ENCODE measurements at regions not wholly inside any gene's neighbourhood (a gene's known extent, or its start where the extent isn't known, plus 50 kb on each side); places are given as distances from the start of the nearest gene placed in this dataset.
A peak's percentile ranks its signal among the peaks of the same experiment; 100 is the strongest.

- Histone ChIP-seq H3K4me3 (ENCODE audit: low read length) (no peak overlapping the region), H3K27me3 (ENCODE audit: control insufficient read depth in 2 of 2, insufficient read depth in 2 of 2, low read length in 2 of 2) (no peaks in the 10 kb centered on the region), H3K36me3 (ENCODE audit: control insufficient read depth in 2 of 3, insufficient read depth in 3 of 3, low read length in 3 of 3) (no peaks in the 10 kb centered on the region), H3K9me3 (ENCODE audit: control insufficient read depth in 2 of 3, low read length in 3 of 3) (no peaks in the 10 kb centered on the region), H3K4me1 (ENCODE audit: control insufficient read depth in 2 of 2, insufficient read depth in 2 of 2, low read length in 2 of 2) (no peaks in the 10 kb centered on the region), H3K27ac (ENCODE audit: low read depth, low read length) (no peak overlapping the region)
- POLR2A ChIA-PET = no interaction called here
- no peaks in the 10 kb centered on the region for H3K36me3 Mint-ChIP-seq
- H3K4me3 Mint-ChIP-seq = no peak overlapping the region
- DNase-seq (no peak), ATAC-seq (no peak)
- H3K9me3 Mint-ChIP-seq = no peaks in the 10 kb centered on the region
- H3K27ac Mint-ChIP-seq = peak overlapping the region in 1 of 9 donors; percentile 5
- H3K4me1 Mint-ChIP-seq = peaks cover 0 to 4% (median 0%) of the 10 kb centered on the region in 7 donors
- CTCF ChIA-PET = no interaction called here
- intact Hi-C loops (cut with micrococcal nuclease) = no loop called here
- H3K27me3 Mint-ChIP-seq = peaks cover 0 to 61% (median 10%) of the 10 kb centered on the region in 5 donors
Observed at GRCh38 chr3:194009019-194009418, 126.9 kb upstream of the HES1 start.

DNA sequence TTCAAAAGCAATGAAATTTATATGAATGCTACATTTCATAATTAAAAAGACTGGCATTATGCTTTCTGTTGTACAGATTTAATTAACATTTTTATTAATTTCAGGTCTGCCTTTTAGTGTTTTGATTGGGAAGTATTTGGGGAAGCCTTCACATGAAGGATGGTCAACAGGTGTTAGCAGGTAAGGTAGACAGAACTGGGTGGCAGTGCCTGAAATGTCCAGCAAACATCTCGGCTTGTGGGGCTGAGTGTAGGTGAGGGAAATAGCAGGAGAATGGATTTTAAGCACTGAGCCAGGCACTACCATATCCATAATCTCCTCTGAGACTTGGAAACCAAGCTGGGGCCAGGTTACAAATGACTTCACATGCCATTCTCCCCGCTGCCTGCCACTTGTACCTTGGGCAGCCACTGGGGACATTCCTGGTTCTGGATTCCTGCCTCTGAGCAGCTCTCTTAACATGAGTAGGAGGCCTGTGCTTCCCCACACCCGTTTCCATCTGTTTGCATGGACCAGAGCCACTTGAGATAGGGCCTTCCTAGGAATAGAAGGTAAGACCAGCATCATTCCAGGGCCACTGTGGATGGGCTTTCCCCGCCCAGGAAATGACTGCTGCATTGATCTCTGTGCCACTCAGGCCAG, 125.9 kb upstream of the HES1 start:
- Mint-ChIP-seq H3K27ac (no peak overlapping the region), H3K27me3 (peaks cover 0 to 60% (median 5%) of the 10 kb centered on the region in 5 donors), H3K4me3 (no peak overlapping the region), H3K36me3 (no peaks in the 10 kb centered on the region), H3K4me1 (peaks cover 0 to 3% (median 0%) of the 10 kb centered on the region in 7 donors), H3K9me3 (no peaks in the 10 kb centered on the region)
- ATAC-seq (no peak), DNase-seq (no peak)
- ChIA-PET CTCF (no interaction called here), POLR2A (no interaction called here)
- no peak overlapping the region for H3K27ac ChIP-seq (ENCODE audit: low read depth, low read length)
- H3K9me3 ChIP-seq (ENCODE audit: control insufficient read depth in 2 of 3, low read length in 3 of 3) = no peaks in the 10 kb centered on the region
- H3K4me3 ChIP-seq (ENCODE audit: low read length) = no peak overlapping the region
- H3K27me3 ChIP-seq (ENCODE audit: control insufficient read depth in 2 of 2, insufficient read depth in 2 of 2, low read length in 2 of 2) = no peaks in the 10 kb centered on the region
- H3K4me1 ChIP-seq (ENCODE audit: control insufficient read depth in 2 of 2, insufficient read depth in 2 of 2, low read length in 2 of 2) = no peaks in the 10 kb centered on the region
- intact Hi-C loops (cut with micrococcal nuclease) = no loop called here
- no peaks in the 10 kb centered on the region for H3K36me3 ChIP-seq (ENCODE audit: control insufficient read depth in 2 of 3, insufficient read depth in 3 of 3, low read length in 3 of 3)

DNA sequence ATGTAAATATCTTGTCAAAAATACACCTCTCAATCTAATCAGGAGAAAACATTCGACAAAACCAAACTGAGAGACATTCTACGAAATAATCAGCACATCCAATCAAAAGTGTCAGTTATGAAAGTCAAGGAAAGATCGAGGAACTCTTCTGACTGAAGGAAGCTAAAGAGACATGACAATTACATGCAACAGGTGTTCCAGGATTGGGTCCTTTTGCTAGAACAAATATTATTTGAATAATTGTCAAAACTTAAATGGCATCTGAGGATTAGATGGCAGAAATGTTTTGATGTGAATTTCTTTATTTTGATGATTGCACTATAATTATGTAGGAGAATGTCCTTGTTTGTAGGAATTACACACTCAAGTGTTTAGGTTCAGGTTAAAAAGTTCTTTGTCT, 124.1 kb upstream of the HES1 start:
- H3K27ac Mint-ChIP-seq = no peak overlapping the region
- ChIA-PET POLR2A (no interaction called here), CTCF (no interaction called here)

DNA sequence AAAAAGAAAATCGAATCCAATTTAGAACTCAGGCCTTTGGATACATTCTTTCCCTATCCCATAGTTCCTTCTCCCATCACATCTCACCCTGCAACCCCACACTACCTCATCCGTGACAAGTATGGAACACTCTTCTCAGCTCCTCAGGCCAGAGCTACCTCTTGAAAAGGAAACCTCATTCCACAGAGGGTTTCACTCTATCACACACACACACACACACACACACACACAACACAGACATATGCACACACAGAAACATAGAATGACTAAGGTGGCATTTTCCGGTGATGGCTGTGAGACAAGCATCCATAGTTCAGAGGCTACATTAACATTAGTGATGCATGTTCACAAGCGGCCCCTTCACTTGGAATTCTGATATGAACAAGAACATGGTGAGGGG, 122.0 kb upstream of the HES1 start:
- Histone ChIP-seq H3K27ac (ENCODE audit: low read depth, low read length) (no peak overlapping the region), H3K27me3 (ENCODE audit: control insufficient read depth in 2 of 2, insufficient read depth in 2 of 2, low read length in 2 of 2) (no peaks in the 10 kb centered on the region), H3K4me1 (ENCODE audit: control insufficient read depth in 2 of 2, insufficient read depth in 2 of 2, low read length in 2 of 2) (no peaks in the 10 kb centered on the region), H3K9me3 (ENCODE audit: control insufficient read depth in 2 of 3, low read length in 3 of 3) (no peaks in the 10 kb centered on the region), H3K36me3 (ENCODE audit: control insufficient read depth in 2 of 3, insufficient read depth in 3 of 3, low read length in 3 of 3) (no peaks in the 10 kb centered on the region), H3K4me3 (ENCODE audit: low read length) (no peak overlapping the region)
- POLR2A ChIA-PET = no interaction called here
- Mint-ChIP-seq H3K36me3 (no peaks in the 10 kb centered on the region), H3K4me1 (peaks cover 0 to 3% (median 0%) of the 10 kb centered on the region in 7 donors), H3K27me3 (peaks cover 0 to 41% (median 0%) of the 10 kb centered on the region in 5 donors), H3K4me3 (no peak overlapping the region), H3K27ac (no peak overlapping the region), H3K9me3 (peaks cover 0 to 1% (median 0%) of the 10 kb centered on the region in 11 donors)
- CTCF ChIA-PET = no interaction called here
- intact Hi-C loops (cut with micrococcal nuclease) = no loop called here
- DNase-seq = no peak
- ATAC-seq = no peak

More for the DNA sequence above, 124.1 kb upstream of the HES1 start:
- Histone ChIP-seq H3K27me3 (ENCODE audit: control insufficient read depth in 2 of 2, insufficient read depth in 2 of 2, low read length in 2 of 2) (no peaks in the 10 kb centered on the region), H3K36me3 (ENCODE audit: control insufficient read depth in 2 of 3, insufficient read depth in 3 of 3, low read length in 3 of 3) (no peaks in the 10 kb centered on the region), H3K9me3 (ENCODE audit: control insufficient read depth in 2 of 3, low read length in 3 of 3) (no peaks in the 10 kb centered on the region), H3K4me1 (ENCODE audit: control insufficient read depth in 2 of 2, insufficient read depth in 2 of 2, low read length in 2 of 2) (no peaks in the 10 kb centered on the region), H3K27ac (ENCODE audit: low read depth, low read length) (no peak overlapping the region), H3K4me3 (ENCODE audit: low read length) (no peak overlapping the region)
- Mint-ChIP-seq H3K9me3 (no peaks in the 10 kb centered on the region), H3K27me3 (peaks cover 0 to 53% (median 0%) of the 10 kb centered on the region in 5 donors), H3K4me1 (peaks cover 0 to 3% (median 0%) of the 10 kb centered on the region in 7 donors), H3K4me3 (no peak overlapping the region), H3K36me3 (no peaks in the 10 kb centered on the region)
- DNase-seq (no peak), ATAC-seq (no peak)
- intact Hi-C loops (cut with micrococcal nuclease) = no loop called here

DNA sequence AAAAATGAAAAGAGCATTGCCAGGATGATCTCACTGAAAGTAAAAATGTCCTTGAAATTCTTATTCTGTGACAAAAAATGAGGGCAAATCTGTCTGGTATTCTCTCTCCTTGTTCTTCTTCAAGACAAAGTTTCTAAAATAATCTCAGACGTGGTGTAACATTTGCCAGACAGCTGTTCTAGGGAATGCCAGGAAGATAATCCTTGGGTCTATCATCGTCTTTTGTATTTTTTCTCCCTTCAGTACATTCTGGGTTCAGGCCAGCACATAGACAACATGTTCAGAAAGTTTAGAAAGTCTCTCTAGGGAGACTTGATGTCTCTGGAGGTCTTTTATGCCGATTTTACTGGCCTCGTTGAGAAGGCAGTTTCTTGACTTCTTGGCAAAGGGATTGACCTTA, 121.2 kb upstream of the HES1 start:
- no peak overlapping the region for H3K4me3 ChIP-seq (ENCODE audit: low read length)
- Mint-ChIP-seq H3K27ac (no peak overlapping the region), H3K27me3 (peaks cover 0 to 38% (median 0%) of the 10 kb centered on the region in 5 donors), H3K36me3 (no peaks in the 10 kb centered on the region), H3K4me3 (no peak overlapping the region), H3K4me1 (peaks cover 0 to 3% (median 0%) of the 10 kb centered on the region in 7 donors), H3K9me3 (peaks cover 0 to 1% (median 0%) of the 10 kb centered on the region in 11 donors)
- no peak overlapping the region for H3K27ac ChIP-seq (ENCODE audit: low read depth, low read length)
- POLR2A ChIA-PET = no interaction called here
- intact Hi-C loops (cut with micrococcal nuclease) = no loop called here
- CTCF ChIA-PET = no interaction called here
- H3K36me3 ChIP-seq (ENCODE audit: control insufficient read depth in 2 of 3, insufficient read depth in 3 of 3, low read length in 3 of 3) = no peaks in the 10 kb centered on the region
- no peaks in the 10 kb centered on the region for H3K27me3 ChIP-seq (ENCODE audit: control insufficient read depth in 2 of 2, insufficient read depth in 2 of 2, low read length in 2 of 2)
- no peaks in the 10 kb centered on the region for H3K9me3 ChIP-seq (ENCODE audit: control insufficient read depth in 2 of 3, low read length in 3 of 3)
- H3K4me1 ChIP-seq (ENCODE audit: control insufficient read depth in 2 of 2, insufficient read depth in 2 of 2, low read length in 2 of 2) = no peaks in the 10 kb centered on the region
- DNase-seq (no peak), ATAC-seq (no peak)

DNA sequence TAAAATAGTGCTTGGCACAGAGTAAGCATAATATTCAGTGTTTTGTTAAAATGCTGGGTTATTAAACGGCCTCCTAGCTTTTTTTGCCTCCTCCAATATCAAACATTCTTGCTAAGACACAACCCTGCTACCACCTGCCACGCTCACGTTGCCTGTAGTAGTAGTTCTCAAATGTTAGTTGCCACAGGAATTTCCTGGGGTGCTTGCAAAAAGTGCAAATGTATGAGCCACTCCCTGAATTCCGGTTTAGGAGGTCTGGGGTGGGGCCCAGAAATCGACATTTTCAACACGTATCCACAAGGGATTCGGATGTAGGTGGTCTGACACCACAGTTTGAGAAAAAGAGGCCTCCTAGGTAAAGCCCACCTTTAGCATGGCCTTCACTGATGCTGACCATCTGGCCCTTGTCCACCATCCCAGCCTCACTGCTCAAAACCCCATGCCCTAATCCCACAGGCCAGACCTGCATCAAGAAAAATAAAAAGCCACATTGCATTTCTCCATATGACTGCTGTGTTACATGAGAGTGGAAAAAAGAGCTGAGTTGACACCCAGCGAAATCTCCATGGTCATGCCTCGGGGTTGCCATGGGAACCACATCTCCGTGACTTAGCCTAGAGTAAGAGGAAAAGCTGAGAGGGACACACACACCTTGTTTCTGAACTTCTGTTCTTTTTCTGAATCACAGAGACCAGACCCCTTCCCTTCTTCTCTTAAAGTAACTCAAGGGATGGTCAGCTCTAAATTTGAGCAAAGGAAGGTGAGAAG, 116.4 kb upstream of the HES1 start:
- peaks cover 0 to 11% (median 7%) of the 10 kb centered on the region in 7 donors for H3K4me1 Mint-ChIP-seq
- Histone ChIP-seq H3K27me3 (ENCODE audit: control insufficient read depth in 2 of 2, insufficient read depth in 2 of 2, low read length in 2 of 2) (no peaks in the 10 kb centered on the region), H3K4me1 (ENCODE audit: control insufficient read depth in 2 of 2, insufficient read depth in 2 of 2, low read length in 2 of 2) (no peaks in the 10 kb centered on the region), H3K9me3 (ENCODE audit: control insufficient read depth in 2 of 3, low read length in 3 of 3) (no peaks in the 10 kb centered on the region), H3K4me3 (ENCODE audit: low read length) (no peak overlapping the region), H3K27ac (ENCODE audit: low read depth, low read length) (no peak overlapping the region), H3K36me3 (ENCODE audit: control insufficient read depth in 2 of 3, insufficient read depth in 3 of 3, low read length in 3 of 3) (no peaks in the 10 kb centered on the region)
- intact Hi-C loops (cut with micrococcal nuclease) = no loop called here
- H3K27ac Mint-ChIP-seq = no peak overlapping the region
- H3K27me3 Mint-ChIP-seq = peaks cover 0 to 16% (median 0%) of the 10 kb centered on the region in 5 donors
- ATAC-seq = no peak
- H3K36me3 Mint-ChIP-seq = no peaks in the 10 kb centered on the region
- no peak for DNase-seq
- no peak overlapping the region for H3K4me3 Mint-ChIP-seq
- H3K9me3 Mint-ChIP-seq = peaks cover 0 to 1% (median 0%) of the 10 kb centered on the region in 11 donors
- ChIA-PET CTCF (no interaction called here), POLR2A (no interaction called here)

- CTCF ChIA-PET = no interaction called here
Observed at GRCh38 chr3:194022052-194022451, 113.9 kb upstream of the HES1 start.

More at GRCh38 chr3:194022052-194022451, 113.9 kb upstream of the HES1 start:
- ATAC-seq = no peak
- Histone ChIP-seq H3K4me3 (ENCODE audit: low read length) (no peak overlapping the region), H3K27ac (ENCODE audit: low read depth, low read length) (no peak overlapping the region), H3K4me1 (ENCODE audit: control insufficient read depth in 2 of 2, insufficient read depth in 2 of 2, low read length in 2 of 2) (no peaks in the 10 kb centered on the region), H3K36me3 (ENCODE audit: control insufficient read depth in 2 of 3, insufficient read depth in 3 of 3, low read length in 3 of 3) (no peaks in the 10 kb centered on the region), H3K9me3 (ENCODE audit: control insufficient read depth in 2 of 3, low read length in 3 of 3) (no peaks in the 10 kb centered on the region), H3K27me3 (ENCODE audit: control insufficient read depth in 2 of 2, insufficient read depth in 2 of 2, low read length in 2 of 2) (no peaks in the 10 kb centered on the region)
- no peak for DNase-seq
- intact Hi-C loops (cut with micrococcal nuclease) = no loop called here
- Mint-ChIP-seq H3K36me3 (no peaks in the 10 kb centered on the region), H3K4me1 (peaks cover 0 to 25% (median 18%) of the 10 kb centered on the region in 7 donors), H3K4me3 (no peak overlapping the region), H3K27me3 (peaks cover 0 to 19% (median 0%) of the 10 kb centered on the region in 5 donors), H3K27ac (no peak overlapping the region), H3K9me3 (peaks cover 0 to 1% (median 0%) of the 10 kb centered on the region in 11 donors)
- POLR2A ChIA-PET = interaction anchor here (0.8 kb wide), 1 partner anchor 554 kb away, joined by 3 read pairs; no protein-coding TSS in a partner anchor
